ENCODE measurements at regions not wholly inside any gene's neighbourhood (a gene's known extent, or its start where the extent isn't known, plus 50 kb on each side); places are given as distances from the start of the nearest gene placed in this dataset.
A peak's percentile ranks its signal among the peaks of the same experiment; 100 is the strongest.

GRCh38 chr2:42856106-42856860 is 63.9 kb upstream of the HAAO start:
- DNase-seq (ENCODE audit: low read depth) = no peak
- H3K4me3 ChIP-seq (ENCODE audit: low read depth, low read length) = no peak overlapping the region
- no peak for TF ChIP-seq CTCF (IDR thresholded peaks at IDR 0.05; ENCODE audit: insufficient read depth, low read depth, low read length)

- DNase-seq (ENCODE audit: low read depth) = no peak
- no peak overlapping the region for H3K4me3 ChIP-seq (ENCODE audit: low read depth, low read length)
- no peak for TF ChIP-seq CTCF (IDR thresholded peaks at IDR 0.05; ENCODE audit: insufficient read depth, low read depth, low read length)
Observed at GRCh38 chr2:42855221-42855970, 63.0 kb upstream of the HAAO start.

GRCh38 chr2:42854207-42854818 is 61.9 kb upstream of the HAAO start:
- no peak overlapping the region for H3K4me3 ChIP-seq (ENCODE audit: low read depth, low read length)
- DNase-seq (ENCODE audit: low read depth) = peak; percentile 71
- no peak for TF ChIP-seq CTCF (IDR thresholded peaks at IDR 0.05; ENCODE audit: insufficient read depth, low read depth, low read length)

GRCh38 chr2:42853549-42854206 is 61.3 kb upstream of the HAAO start:
- no peak overlapping the region for H3K4me3 ChIP-seq (ENCODE audit: low read depth, low read length)
- DNase-seq (ENCODE audit: low read depth) = no peak
- no peak for TF ChIP-seq CTCF (IDR thresholded peaks at IDR 0.05; ENCODE audit: insufficient read depth, low read depth, low read length)

GRCh38 chr2:42852798-42853197 is 60.4 kb upstream of the HAAO start:
- TF ChIP-seq CTCF (IDR thresholded peaks at IDR 0.05; ENCODE audit: insufficient read depth, low read depth, low read length) = no peak
- no peak for DNase-seq (ENCODE audit: low read depth)
- no peak overlapping the region for H3K4me3 ChIP-seq (ENCODE audit: low read depth, low read length)

GRCh38 chr2:42851740-42852250 is 59.4 kb upstream of the HAAO start:
- no peak for TF ChIP-seq CTCF (IDR thresholded peaks at IDR 0.05; ENCODE audit: insufficient read depth, low read depth, low read length)
- H3K4me3 ChIP-seq (ENCODE audit: low read depth, low read length) = no peak overlapping the region
- no peak for DNase-seq (ENCODE audit: low read depth)

Measured in fibroblast of villous mesenchyme (primary cell).